Bronchial epithelial cell (primary cell): ENCODE measurements at regions not wholly inside any gene's neighbourhood (a gene's known extent, or its start where the extent isn't known, plus 50 kb on each side); places are given as distances from the start of the nearest gene placed in this dataset.
A peak's percentile ranks its signal among the peaks of the same experiment; 100 is the strongest.

Experiments
- DNase-seq: peaks from one replicate; pipeline ENCODE4 v3.0.0-alpha.2; 2010; ENCODE audit warnings: low read depth
- FAIRE-seq: peaks from 2 replicates; lab custom pipeline; 2011; peaks lifted over from hg19 to GRCh38; lab: Jason Lieb, UNC
- H3K27me3 ChIP-seq: 2 replicates; pipeline ENCODE4 v1.5.1; 2011; ENCODE audit warnings: low read length; ENCODE audit not compliant: control insufficient read depth, insufficient read depth
- H3K36me3 ChIP-seq: 2 replicates; pipeline ENCODE4 v1.5.1; 2011; ENCODE audit warnings: low read length; ENCODE audit not compliant: control insufficient read depth, insufficient read depth
- H3K4me3 ChIP-seq: 2 replicates; pipeline ENCODE4 v1.5.1; 2011; ENCODE audit warnings: mild to moderate bottlenecking, low read depth, low read length, control low read depth
- TF ChIP-seq, protein P1 (sequence below): IDR thresholded peaks from 2 replicates; pipeline ENCODE4 v1.5.1; 2011; ENCODE audit warnings: mild to moderate bottlenecking, moderate library complexity, low read length, control low read depth, inconsistent platforms; ENCODE audit not compliant: insufficient read depth, severe bottlenecking

GRCh38 chr20:41748051-41748450 is 129.9 kb upstream of the CHD6 start:
- DNase-seq (no peak), FAIRE-seq (no peak)
- H3K4me3 ChIP-seq = no peak overlapping the region
- TF ChIP-seq, protein P1, sequence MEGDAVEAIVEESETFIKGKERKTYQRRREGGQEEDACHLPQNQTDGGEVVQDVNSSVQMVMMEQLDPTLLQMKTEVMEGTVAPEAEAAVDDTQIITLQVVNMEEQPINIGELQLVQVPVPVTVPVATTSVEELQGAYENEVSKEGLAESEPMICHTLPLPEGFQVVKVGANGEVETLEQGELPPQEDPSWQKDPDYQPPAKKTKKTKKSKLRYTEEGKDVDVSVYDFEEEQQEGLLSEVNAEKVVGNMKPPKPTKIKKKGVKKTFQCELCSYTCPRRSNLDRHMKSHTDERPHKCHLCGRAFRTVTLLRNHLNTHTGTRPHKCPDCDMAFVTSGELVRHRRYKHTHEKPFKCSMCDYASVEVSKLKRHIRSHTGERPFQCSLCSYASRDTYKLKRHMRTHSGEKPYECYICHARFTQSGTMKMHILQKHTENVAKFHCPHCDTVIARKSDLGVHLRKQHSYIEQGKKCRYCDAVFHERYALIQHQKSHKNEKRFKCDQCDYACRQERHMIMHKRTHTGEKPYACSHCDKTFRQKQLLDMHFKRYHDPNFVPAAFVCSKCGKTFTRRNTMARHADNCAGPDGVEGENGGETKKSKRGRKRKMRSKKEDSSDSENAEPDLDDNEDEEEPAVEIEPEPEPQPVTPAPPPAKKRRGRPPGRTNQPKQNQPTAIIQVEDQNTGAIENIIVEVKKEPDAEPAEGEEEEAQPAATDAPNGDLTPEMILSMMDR = no peak
- no peaks in the 10 kb centered on the region for H3K36me3 ChIP-seq
- no peaks in the 10 kb centered on the region for H3K27me3 ChIP-seq

GRCh38 chr20:41747226-41747625 is 129.0 kb upstream of the CHD6 start:
- FAIRE-seq = no peak
- Histone ChIP-seq H3K36me3 (no peaks in the 10 kb centered on the region), H3K27me3 (no peaks in the 10 kb centered on the region), H3K4me3 (no peak overlapping the region)
- TF ChIP-seq, protein P1 = no peak
- DNase-seq = no peak

GRCh38 chr20:41746635-41747034 is 128.5 kb upstream of the CHD6 start:
- FAIRE-seq = no peak
- TF ChIP-seq, protein P1 = no peak
- Histone ChIP-seq H3K36me3 (no peaks in the 10 kb centered on the region), H3K27me3 (no peaks in the 10 kb centered on the region), H3K4me3 (no peak overlapping the region)
- DNase-seq = no peak

DNA sequence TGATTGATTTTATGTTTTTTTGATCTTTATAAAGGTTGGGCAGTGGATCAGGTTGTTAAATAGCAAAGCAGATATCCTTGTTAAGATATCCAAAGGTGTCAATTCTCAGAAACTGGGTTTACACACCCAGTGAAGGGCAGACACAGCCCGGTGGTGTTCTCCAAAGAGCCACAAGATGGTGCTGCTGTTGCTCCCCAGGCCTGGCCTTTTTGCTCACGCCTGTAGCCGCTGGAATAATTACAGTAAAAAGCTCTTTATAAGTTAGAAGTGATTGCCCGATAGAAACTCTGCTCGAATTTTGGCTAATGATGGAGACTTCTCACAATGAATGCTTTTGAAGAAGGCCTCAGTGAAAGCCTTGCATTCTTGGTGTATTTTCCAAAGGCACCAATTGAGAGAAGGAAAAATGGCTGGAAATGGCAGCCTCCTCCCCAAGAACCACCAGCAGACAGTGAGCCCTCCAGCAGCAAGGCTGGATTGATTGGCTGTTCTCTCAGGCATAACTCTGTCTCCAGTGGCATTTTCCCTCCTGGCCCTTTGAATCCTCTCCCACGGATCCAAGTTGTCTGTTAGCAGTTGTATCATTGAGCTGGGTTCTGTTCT is 120.5 kb upstream of the CHD6 start:
- peak; percentile 34 for DNase-seq
- TF ChIP-seq, protein P1 = peak; percentile 88
- Histone ChIP-seq H3K36me3 (no peaks in the 10 kb centered on the region), H3K4me3 (no peak overlapping the region), H3K27me3 (no peaks in the 10 kb centered on the region)
- FAIRE-seq = no peak

DNA sequence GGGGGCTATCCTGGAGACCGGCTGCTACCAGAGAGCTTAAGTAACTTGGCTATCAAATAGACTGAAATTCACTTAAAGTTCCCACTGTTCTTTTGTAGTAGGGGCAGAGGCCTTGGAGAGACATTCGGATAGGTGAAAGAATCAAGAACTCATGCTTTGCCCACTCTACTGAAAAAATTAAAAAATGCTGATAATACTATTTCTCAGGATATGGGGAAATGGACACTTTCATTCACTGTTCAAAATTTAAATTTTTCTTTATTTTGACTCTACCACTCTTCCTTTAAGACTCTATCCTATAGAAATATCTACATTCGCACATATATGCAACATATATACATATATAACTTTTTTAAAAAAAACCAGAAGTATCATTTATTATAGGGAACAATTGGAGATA is 117.8 kb upstream of the CHD6 start:
- Histone ChIP-seq H3K27me3 (no peaks in the 10 kb centered on the region), H3K36me3 (no peaks in the 10 kb centered on the region), H3K4me3 (no peak overlapping the region)
- TF ChIP-seq, protein P1 = no peak
- no peak for DNase-seq
- no peak for FAIRE-seq

GRCh38 chr20:41734506-41734945 is 116.3 kb upstream of the CHD6 start:
- H3K4me3 ChIP-seq = no peak overlapping the region
- no peaks in the 10 kb centered on the region for H3K27me3 ChIP-seq
- H3K36me3 ChIP-seq = no peaks in the 10 kb centered on the region
- FAIRE-seq (no peak), DNase-seq (peak; percentile 34)
- TF ChIP-seq, protein P1 = peak; percentile 94
